K562 (cell line): ENCODE measurements at regions not wholly inside any gene's neighbourhood (a gene's known extent, or its start where the extent isn't known, plus 50 kb on each side); places are given as distances from the start of the nearest gene placed in this dataset.

Experiments
- ATAC-seq: fragments of 200-7000 bp; cut with Tn5 transposase; 3 replicates; pipeline ENCODE4 v1.9.1; 2020; ENCODE audit warnings: moderate library complexity
- BruUV-seq: library from RNA; stranded (reverse); fragments of 400-500 nt; replicated peaks from 2 replicates; lab custom pipeline; 2021; lab: Mats Ljungman, UMichigan
- CTCF ChIA-PET: fragments of 300-600 bp; formaldehyde crosslinking; extraction: SDS; loops from one replicate; lab custom pipeline; 2021; ENCODE audit warnings: low intra/inter-chr PET ratio; lab: Yijun Ruan, JAX
- POLR2A ChIA-PET: fragments of 300-600, 350-650 bp; sonication (Branson Sonifier 250); formaldehyde crosslinking; extraction: SDS; loops from one replicate; lab custom pipeline; 2021; ENCODE audit warnings: antibody characterized with exemption, inconsistent platforms; lab: Yijun Ruan, JAX
- DNase-seq, 4 experiments: peaks; one replicate each; pipeline versions ENCODE4 v3.0.0 to v3.0.0-alpha.2; 2011 to 2018; ENCODE audit warnings: low spot score in 3 of 4, mixed read lengths in 3 of 4; ENCODE audit errors: extremely low read depth in 1 of 4
- FAIRE-seq: peaks from 2 replicates; lab custom pipeline; 2011; peaks lifted over from hg19 to GRCh38; lab: Jason Lieb, UNC
- H2AFZ ChIP-seq: 2 replicates; pipeline ENCODE4 v1.6.0; 2011; ENCODE audit warnings: low read depth, low read length, control low read depth, inconsistent platforms
- H3K27ac ChIP-seq: fragments of 200-600 bp; 3 replicates; pipeline ENCODE4 v1.8.0; 2011; ENCODE audit warnings: low read depth, mild to moderate bottlenecking, control low read depth, inconsistent platforms, low read length, moderate library complexity, mixed read lengths; ENCODE audit errors: extremely low read depth
- H3K27me3 ChIP-seq, 2 experiments: fragments of 300-600 bp in 1 of 2; 2 replicates in 1 of 2; 3 replicates in 1 of 2; pipeline versions ENCODE4 v1.6.0 to v1.8.0; 2011; ENCODE audit warnings: inconsistent platforms in 2 of 2, low read length in 2 of 2, mild to moderate bottlenecking in 1 of 2, mixed read lengths in 1 of 2, moderate library complexity in 1 of 2; ENCODE audit not compliant: control insufficient read depth in 2 of 2, insufficient read depth in 2 of 2
- H3K36me3 ChIP-seq: fragments of 300-600 bp; 3 replicates; pipeline ENCODE4 v1.8.0; 2011; ENCODE audit warnings: mild to moderate bottlenecking, low read length, inconsistent platforms; ENCODE audit not compliant: control insufficient read depth, insufficient read depth
- H3K4me1 ChIP-seq, 2 experiments: fragments of 200-600 bp in 1 of 2; replicated peaks in 1 of 2; 2 replicates in 1 of 2; 3 replicates in 1 of 2; pipeline versions ENCODE4 v1.5.1 to v1.8.0; 2011; ENCODE audit warnings: inconsistent platforms in 2 of 2, low read length in 2 of 2, mild to moderate bottlenecking in 1 of 2, mixed read lengths in 1 of 2, moderate library complexity in 1 of 2; ENCODE audit not compliant: control insufficient read depth in 2 of 2, insufficient read depth in 2 of 2
- H3K4me2 ChIP-seq: 2 replicates; pipeline ENCODE4 v1.6.1; 2011; ENCODE audit warnings: low read length, control low read depth, inconsistent platforms, mixed read lengths; ENCODE audit not compliant: insufficient read depth
- H3K4me3 ChIP-seq: fragments of 200-600 bp; sonication (generic), shearing (Covaris generic); 2 replicates; pipeline ENCODE4 v1.5.1; 2016; ENCODE audit warnings: control low read depth, inconsistent platforms
- H3K79me2 ChIP-seq: fragments of 200-600 bp; 3 replicates; pipeline ENCODE4 v1.8.0; 2011; ENCODE audit warnings: low read length, inconsistent platforms; ENCODE audit not compliant: control insufficient read depth, insufficient read depth
- H3K9ac ChIP-seq, 2 experiments: 2 replicates each; pipeline versions ENCODE4 v1.6.0 to v1.6.1; 2011; ENCODE audit warnings: low read depth in 2 of 2, low read length in 2 of 2, control low read depth in 1 of 2, inconsistent platforms in 1 of 2, mild to moderate bottlenecking in 1 of 2, mixed read lengths in 1 of 2; ENCODE audit not compliant: insufficient read depth in 1 of 2
- H3K9me1 ChIP-seq: one replicate; pipeline ENCODE4 v1.6.0; 2011; ENCODE audit warnings: inconsistent platforms, mild to moderate bottlenecking, low read length, moderate library complexity; ENCODE audit not compliant: control insufficient read depth, insufficient read depth
- H3K9me3 ChIP-seq: replicated peaks from 2 replicates; pipeline ENCODE4 v1.5.1; 2011; ENCODE audit warnings: low read depth, low read length, inconsistent platforms; ENCODE audit not compliant: control insufficient read depth, insufficient read depth
- H4K20me1 ChIP-seq: replicated peaks from 2 replicates; pipeline ENCODE4 v1.6.1; 2011; ENCODE audit warnings: low read length, inconsistent platforms, mixed read lengths; ENCODE audit not compliant: control insufficient read depth, insufficient read depth
- BRF1 ChIP-seq: IDR thresholded peaks from 3 replicates; pipeline ENCODE4 v1.6.1; 2011; ENCODE audit warnings: borderline replicate concordance, mild to moderate bottlenecking; ENCODE audit not compliant: insufficient read length; ENCODE audit errors: extremely low read depth
- CCAR2 ChIP-seq: fragments of 200-400 bp; formaldehyde crosslinking; IDR thresholded peaks from 2 replicates; pipeline ENCODE4 v1.6.1; 2017; ENCODE audit warnings: mild to moderate bottlenecking, low read depth, low read length
- CSDE1 ChIP-seq, 2 experiments: fragments of 450-650 bp; IDR thresholded peaks; 2 replicates each; pipeline ENCODE4 v1.6.1; 2016; ENCODE audit warnings: mild to moderate bottlenecking in 1 of 2
- PCBP1 ChIP-seq: fragments of 200-400 bp; formaldehyde crosslinking; IDR thresholded peaks from 2 replicates; pipeline ENCODE4 v1.6.1; 2018; ENCODE audit warnings: mild to moderate bottlenecking, low read depth, low read length; ENCODE audit not compliant: poor library complexity, severe bottlenecking
- PCBP2 ChIP-seq: fragments of 200-400 bp; formaldehyde crosslinking; IDR thresholded peaks from 2 replicates; pipeline ENCODE4 v1.6.1; 2018; ENCODE audit warnings: low read length, low read depth, mild to moderate bottlenecking, moderate library complexity; ENCODE audit not compliant: poor library complexity, severe bottlenecking
- RFX7 ChIP-seq: fragments of 250-450 bp; sonication (Bioruptor Pico); IDR thresholded peaks from 2 replicates; pipeline ENCODE4 v1.5.1; 2021; ENCODE audit warnings: mild to moderate bottlenecking
- SIX5 ChIP-seq, 2 experiments: IDR thresholded peaks; 2 replicates each; pipeline ENCODE4 v1.6.1; 2011; ENCODE audit warnings: low read length in 2 of 2, borderline replicate concordance in 1 of 2, low read depth in 1 of 2, mild to moderate bottlenecking in 1 of 2, moderate library complexity in 1 of 2; ENCODE audit not compliant: insufficient read depth in 1 of 2
- SUPT5H ChIP-seq: fragments of 450-650 bp; IDR thresholded peaks from 2 replicates; pipeline ENCODE4 v1.6.1; 2016
- ZNF354B ChIP-seq: fragments of 250-450 bp; sonication (Bioruptor Pico); IDR thresholded peaks from 2 replicates; pipeline ENCODE4 v1.4.0; 2020
- ZNF408 ChIP-seq: fragments of 250-450 bp; sonication (Bioruptor Pico); IDR thresholded peaks from 2 replicates; pipeline ENCODE4 v1.4.0; 2020; ENCODE audit warnings: low read depth, mild to moderate bottlenecking, moderate library complexity
- ZNF766 ChIP-seq: fragments of 200-800 bp; sonication (Bioruptor generic); conservative IDR thresholded peaks from 2 replicates; pipeline ENCODE4 v1.6.1; 2016; ENCODE audit warnings: missing genetic modification characterization, missing compliant biosample characterization
- WGBS: fragments of 100-300 bp; shearing (Covaris generic); methylation state at CpG from one replicate; pipeline ENCODE4 v1.1.6; 2016; ENCODE audit warnings: low coverage, mixed read lengths; ENCODE audit not compliant: insufficient coverage; ENCODE audit errors: missing lambda C conversion rate; 5-methylcytosine and 5-hydroxymethylcytosine counted together
- in situ Hi-C: fragments of 300-500 bp; cut with MboI; formaldehyde crosslinking; loops from 4 replicates; pipeline ENCODE4 v1.15.0; 2018; ENCODE audit warnings: inconsistent platforms, mixed read lengths
- intact Hi-C: fragments of 100-400 bp; cut with micrococcal nuclease; formaldehyde crosslinking; loops from 2 replicates; pipeline ENCODE4 v1.14.2; 2022
- TF ChIP-seq, protein P1 (sequence below): fragments of 450-650 bp; IDR thresholded peaks from one replicate; pipeline ENCODE4 v1.6.1; 2018; ENCODE audit warnings: mild to moderate bottlenecking, moderate library complexity; ENCODE audit not compliant: partially characterized antibody
- TF ChIP-seq, protein P2 (sequence below), 3 experiments: IDR thresholded peaks in 2 of 3; conservative IDR thresholded peaks in 1 of 3; 2 replicates each; pipeline ENCODE4 v1.5.1; 2011 to 2012; ENCODE audit warnings: low read length in 3 of 3, mild to moderate bottlenecking in 3 of 3, control low read depth in 2 of 3, improper control_type of control experiment in 1 of 3, inconsistent platforms in 1 of 3, low read depth in 1 of 3, mixed read lengths in 1 of 3, moderate library complexity in 1 of 3; ENCODE audit not compliant: insufficient read depth in 2 of 3
- TF ChIP-seq, protein P3 (sequence below): sonication (generic); formaldehyde crosslinking; IDR thresholded peaks from 2 replicates; pipeline ENCODE4 v1.8.0; 2022; ENCODE audit warnings: mild to moderate bottlenecking, low read depth, missing genetic modification reagents

DNA sequence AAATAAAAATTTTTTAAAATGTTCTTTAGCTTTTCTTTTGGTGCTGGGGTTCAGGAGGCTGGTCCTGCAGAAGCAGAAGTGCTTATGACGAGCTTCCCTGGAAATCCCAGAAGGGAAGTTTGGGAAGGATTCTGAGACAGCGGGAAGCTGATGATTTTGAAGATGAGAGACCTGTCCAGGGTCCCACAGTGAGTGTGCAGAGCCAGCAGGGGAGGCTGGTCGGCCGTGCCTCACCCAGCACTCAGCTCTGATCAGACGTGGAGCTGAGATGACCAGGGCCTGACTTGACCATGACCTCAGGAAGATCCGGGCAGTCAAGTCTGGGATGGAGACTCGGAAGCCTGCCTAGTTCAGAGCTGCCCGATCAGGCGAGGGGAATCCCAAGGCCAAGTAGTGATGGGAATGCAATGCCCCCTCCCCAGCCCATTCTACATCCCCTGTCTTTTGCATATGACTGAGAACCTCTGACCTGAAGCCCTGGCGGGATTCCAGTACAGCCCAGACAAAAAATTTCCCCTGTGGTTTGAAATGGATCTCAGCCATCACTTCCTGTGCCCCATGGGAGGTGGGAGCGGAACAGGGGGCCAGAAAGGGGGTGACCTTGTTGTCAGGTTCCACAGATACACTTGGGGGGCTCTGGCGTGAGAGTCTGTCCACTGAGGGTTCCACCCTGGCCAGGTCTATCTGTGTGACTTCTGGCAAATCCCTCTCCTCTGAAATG is 96.8 kb upstream of the RUNX3 start:
- Histone ChIP-seq H4K20me1 (no peaks in the 10 kb centered on the region; the same call in 1 of the 2 replicates), H3K27ac (no peak overlapping the region), H3K9ac (no peak overlapping the region), H3K9me1 (no peaks in the 10 kb centered on the region), H3K36me3 (no peaks in the 10 kb centered on the region), H3K9me3 (no peaks in the 10 kb centered on the region), H3K79me2 (no peaks in the 10 kb centered on the region), H3K4me2 (no peak overlapping the region), H2AFZ (no peak overlapping the region), H3K27me3 (peaks cover 32 to 65% of the 10 kb centered on the region in 2 experiments), H3K4me1 (peaks cover 9 to 14% of the 10 kb centered on the region in 2 experiments; a peak in 3 of 5 replicates), H3K4me3 (no peak overlapping the region)
- no TSS peak for BruUV-seq
- in situ Hi-C loops: no loop called here
- FAIRE-seq (no peak), DNase-seq (no peak), ATAC-seq (peak; percentile 29; the same call in 1 of the 3 replicates)
- 0% methylated on average over 12 of the region's 12 CpGs for WGBS
- POLR2A ChIA-PET: interaction anchor here (0.6 to 2.3 kb wide), 6 partner anchors 13 to 836 kb away, joined by 3 to 9 read pairs (median 3); no protein-coding TSS in a partner anchor
- intact Hi-C loops: no loop called here
- CTCF ChIA-PET: no interaction called here
- no peak for TF ChIP-seq ZNF354B (CRISPR knock-in tag)
- TF ChIP-seq, protein P1, sequence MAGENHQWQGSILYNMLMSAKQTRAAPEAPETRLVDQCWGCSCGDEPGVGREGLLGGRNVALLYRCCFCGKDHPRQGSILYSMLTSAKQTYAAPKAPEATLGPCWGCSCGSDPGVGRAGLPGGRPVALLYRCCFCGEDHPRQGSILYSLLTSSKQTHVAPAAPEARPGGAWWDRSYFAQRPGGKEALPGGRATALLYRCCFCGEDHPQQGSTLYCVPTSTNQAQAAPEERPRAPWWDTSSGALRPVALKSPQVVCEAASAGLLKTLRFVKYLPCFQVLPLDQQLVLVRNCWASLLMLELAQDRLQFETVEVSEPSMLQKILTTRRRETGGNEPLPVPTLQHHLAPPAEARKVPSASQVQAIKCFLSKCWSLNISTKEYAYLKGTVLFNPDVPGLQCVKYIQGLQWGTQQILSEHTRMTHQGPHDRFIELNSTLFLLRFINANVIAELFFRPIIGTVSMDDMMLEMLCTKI: no peak
- TF ChIP-seq, protein P2, sequence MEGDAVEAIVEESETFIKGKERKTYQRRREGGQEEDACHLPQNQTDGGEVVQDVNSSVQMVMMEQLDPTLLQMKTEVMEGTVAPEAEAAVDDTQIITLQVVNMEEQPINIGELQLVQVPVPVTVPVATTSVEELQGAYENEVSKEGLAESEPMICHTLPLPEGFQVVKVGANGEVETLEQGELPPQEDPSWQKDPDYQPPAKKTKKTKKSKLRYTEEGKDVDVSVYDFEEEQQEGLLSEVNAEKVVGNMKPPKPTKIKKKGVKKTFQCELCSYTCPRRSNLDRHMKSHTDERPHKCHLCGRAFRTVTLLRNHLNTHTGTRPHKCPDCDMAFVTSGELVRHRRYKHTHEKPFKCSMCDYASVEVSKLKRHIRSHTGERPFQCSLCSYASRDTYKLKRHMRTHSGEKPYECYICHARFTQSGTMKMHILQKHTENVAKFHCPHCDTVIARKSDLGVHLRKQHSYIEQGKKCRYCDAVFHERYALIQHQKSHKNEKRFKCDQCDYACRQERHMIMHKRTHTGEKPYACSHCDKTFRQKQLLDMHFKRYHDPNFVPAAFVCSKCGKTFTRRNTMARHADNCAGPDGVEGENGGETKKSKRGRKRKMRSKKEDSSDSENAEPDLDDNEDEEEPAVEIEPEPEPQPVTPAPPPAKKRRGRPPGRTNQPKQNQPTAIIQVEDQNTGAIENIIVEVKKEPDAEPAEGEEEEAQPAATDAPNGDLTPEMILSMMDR (IDR thresholded peaks at IDR 0.05 in 2 of 3, conservative IDR thresholded peaks at IDR 0.05 in 1 of 3; ENCODE audit: insufficient read depth in 2 of 3, low read depth in 1 of 3, low read length in 3 of 3): peak in 2 of 3 experiments; percentile 7 to 10; a peak in 1 of 6 replicates
- TF ChIP-seq RFX7 (CRISPR knock-in tag): no peak
- no peak for TF ChIP-seq CSDE1 (IDR thresholded peaks at IDR 0.05)
- no peak for TF ChIP-seq CCAR2
- TF ChIP-seq SUPT5H: no peak
- TF ChIP-seq SIX5 (IDR thresholded peaks at IDR 0.05; ENCODE audit: borderline replicate concordance in 1 of 2, insufficient read depth in 1 of 2, low read depth in 1 of 2, low read length in 2 of 2): no peak
- no peak for TF ChIP-seq ZNF766 (CRISPR knock-in tag)
- TF ChIP-seq, protein P3, sequence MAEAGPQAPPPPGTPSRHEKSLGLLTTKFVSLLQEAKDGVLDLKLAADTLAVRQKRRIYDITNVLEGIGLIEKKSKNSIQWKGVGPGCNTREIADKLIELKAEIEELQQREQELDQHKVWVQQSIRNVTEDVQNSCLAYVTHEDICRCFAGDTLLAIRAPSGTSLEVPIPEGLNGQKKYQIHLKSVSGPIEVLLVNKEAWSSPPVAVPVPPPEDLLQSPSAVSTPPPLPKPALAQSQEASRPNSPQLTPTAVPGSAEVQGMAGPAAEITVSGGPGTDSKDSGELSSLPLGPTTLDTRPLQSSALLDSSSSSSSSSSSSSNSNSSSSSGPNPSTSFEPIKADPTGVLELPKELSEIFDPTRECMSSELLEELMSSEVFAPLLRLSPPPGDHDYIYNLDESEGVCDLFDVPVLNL (CRISPR knock-in tag): no peak
- no peak for TF ChIP-seq BRF1
- TF ChIP-seq PCBP1: no peak
- no peak for TF ChIP-seq PCBP2
- TF ChIP-seq ZNF408 (CRISPR knock-in tag): no peak
